B cell (primary cell): ENCODE measurements at regions not wholly inside any gene's neighbourhood (a gene's known extent, or its start where the extent isn't known, plus 50 kb on each side); places are given as distances from the start of the nearest gene placed in this dataset.

Experiments
- ATAC-seq: fragments of 200-7000 bp; cut with Tn5 transposase; one replicate; pipeline ENCODE4 v1.10.0; 2021; ENCODE audit warnings: low read depth, mild to moderate bottlenecking, moderate number of reproducible peaks, moderate library complexity
- CTCF ChIA-PET: fragments of 350-600 bp; sonication (Branson Sonifier 250); formaldehyde crosslinking; loops from one replicate; lab custom pipeline; 2021; ENCODE audit warnings: antibody characterized with exemption, inconsistent platforms; lab: Charles Lee
- POLR2A ChIA-PET: fragments of 350-600 bp; sonication (Branson Sonifier 250); formaldehyde crosslinking; loops from one replicate; lab custom pipeline; 2021; ENCODE audit warnings: antibody characterized with exemption; lab: Charles Lee
- DNase-seq: peaks from one replicate; pipeline ENCODE4 v3.0.0; 2013
- H2AFZ ChIP-seq: 2 replicates; pipeline ENCODE4 v1.6.1; 2012; ENCODE audit warnings: mild to moderate bottlenecking, low read depth, low read length; ENCODE audit not compliant: insufficient read depth, poor library complexity, severe bottlenecking
- H3K27ac ChIP-seq, 2 donors: 1 replicate in 1 of 2; 2 replicates in 1 of 2; pipeline ENCODE4 v1.5.1; 2012 to 2013; ENCODE audit warnings: low read length in 2 of 2, mild to moderate bottlenecking in 2 of 2, moderate library complexity in 1 of 2
- H3K27me3 ChIP-seq, 4 experiments: fragments of 200-600 bp in 1 of 4; sonication (generic) in 1 of 4; replicated peaks in 1 of 4; 1 replicate in 2 of 4; 2 replicates in 2 of 4; pipeline versions ENCODE4 v1.6.1 to v1.7.0; 2013 to 2016; ENCODE audit warnings: low read length in 3 of 4, mild to moderate bottlenecking in 2 of 4, mixed read lengths in 1 of 4, moderate library complexity in 1 of 4; ENCODE audit not compliant: insufficient read depth in 4 of 4, control insufficient read depth in 3 of 4; ENCODE audit errors: control extremely low read depth in 1 of 4
- H3K36me3 ChIP-seq, 2 experiments: replicated peaks in 1 of 2; 1 replicate in 1 of 2; 2 replicates in 1 of 2; pipeline versions ENCODE4 v1.6.1 to v1.7.1; 2013; ENCODE audit warnings: low read length in 1 of 2; ENCODE audit not compliant: insufficient read depth in 2 of 2, control insufficient read depth in 1 of 2; ENCODE audit errors: control extremely low read depth in 1 of 2, extremely low read depth in 1 of 2
- H3K4me1 ChIP-seq, 2 donors: fragments of 200-600 bp in 1 of 2; sonication (generic) in 1 of 2; 1 replicate in 1 of 2; 2 replicates in 1 of 2; pipeline versions ENCODE4 v1.5.1 to v1.6.1; 2013 to 2017; ENCODE audit warnings: low read length in 2 of 2; ENCODE audit not compliant: control insufficient read depth in 2 of 2, insufficient read depth in 2 of 2
- H3K4me2 ChIP-seq: replicated peaks from 2 replicates; pipeline ENCODE3; 2012; ENCODE audit warnings: mild to moderate bottlenecking, low read depth, low read length; ENCODE audit not compliant: poor library complexity, severe bottlenecking
- H3K4me3 ChIP-seq, 5 experiments: fragments of 200-600 bp in 1 of 5; sonication (generic) in 1 of 5; 1 replicate in 3 of 5; 2 replicates in 2 of 5; pipeline versions ENCODE4 v1.5.1 to v1.7.0; 2011 to 2016; ENCODE audit warnings: low read length in 4 of 5, mild to moderate bottlenecking in 4 of 5, low read depth in 2 of 5, control low read depth in 1 of 5, moderate library complexity in 1 of 5; ENCODE audit not compliant: insufficient read depth in 1 of 5; ENCODE audit errors: control extremely low read depth in 1 of 5, extremely low read depth in 1 of 5
- H3K79me2 ChIP-seq: fragments of 200-600 bp; sonication (generic); one replicate; pipeline ENCODE4 v1.6.0; 2016; ENCODE audit warnings: low read length; ENCODE audit not compliant: control insufficient read depth, insufficient read depth
- H3K9ac ChIP-seq: fragments of 200-600 bp; sonication (generic); 2 replicates; pipeline ENCODE4 v1.6.1; 2017; ENCODE audit warnings: mild to moderate bottlenecking, low read length, moderate library complexity
- H3K9me3 ChIP-seq, 3 donors: one replicate each; pipeline versions ENCODE4 v1.6.1 to v1.7.1; 2013; ENCODE audit warnings: low read length in 2 of 3; ENCODE audit not compliant: control insufficient read depth in 2 of 3, insufficient read depth in 1 of 3; ENCODE audit errors: control extremely low read depth in 1 of 3
- H4K20me1 ChIP-seq: 2 replicates; pipeline ENCODE4 v1.6.0; 2012; ENCODE audit warnings: mild to moderate bottlenecking, low read length; ENCODE audit not compliant: insufficient read depth, control insufficient read depth, poor library complexity, severe bottlenecking
- H3K27ac Mint-ChIP-seq: one replicate; pipeline ENCODE4 v1.8.0; 2021; ENCODE audit warnings: mixed read lengths
- H3K27me3 Mint-ChIP-seq: one replicate; pipeline ENCODE4 v1.8.0; 2021; ENCODE audit warnings: mixed read lengths
- H3K4me1 Mint-ChIP-seq: one replicate; pipeline ENCODE4 v1.8.0; 2021; ENCODE audit warnings: mixed read lengths
- H3K4me3 Mint-ChIP-seq: one replicate; pipeline ENCODE4 v1.8.0; 2021; ENCODE audit warnings: mixed read lengths
- H3K9me3 Mint-ChIP-seq: one replicate; pipeline ENCODE4 v1.8.0; 2022; ENCODE audit warnings: mixed read lengths; ENCODE audit not compliant: insufficient read depth
- EZH2 ChIP-seq: IDR thresholded peaks from 2 replicates; pipeline ENCODE4 v1.6.1; 2012; ENCODE audit warnings: borderline replicate concordance, low read depth, mild to moderate bottlenecking, moderate library complexity, low read length; ENCODE audit not compliant: insufficient read depth, poor library complexity, severe bottlenecking
- WGBS: methylation state at CpG from one replicate; pipeline ENCODE4 v1.1.5; 2013; ENCODE audit warnings: missing lambda C conversion rate; ENCODE audit not compliant: insufficient coverage; 5-methylcytosine and 5-hydroxymethylcytosine counted together
- intact Hi-C: fragments of 100-400 bp; cut with micrococcal nuclease; formaldehyde crosslinking; loops from one replicate; pipeline ENCODE4 v1.10.0; 2022
- TF ChIP-seq, protein P1 (sequence below): fragments of 200-600 bp; IDR thresholded peaks from one replicate; pipeline ENCODE4 v1.8.0; 2022; ENCODE audit warnings: antibody characterized with exemption, mild to moderate bottlenecking

DNA sequence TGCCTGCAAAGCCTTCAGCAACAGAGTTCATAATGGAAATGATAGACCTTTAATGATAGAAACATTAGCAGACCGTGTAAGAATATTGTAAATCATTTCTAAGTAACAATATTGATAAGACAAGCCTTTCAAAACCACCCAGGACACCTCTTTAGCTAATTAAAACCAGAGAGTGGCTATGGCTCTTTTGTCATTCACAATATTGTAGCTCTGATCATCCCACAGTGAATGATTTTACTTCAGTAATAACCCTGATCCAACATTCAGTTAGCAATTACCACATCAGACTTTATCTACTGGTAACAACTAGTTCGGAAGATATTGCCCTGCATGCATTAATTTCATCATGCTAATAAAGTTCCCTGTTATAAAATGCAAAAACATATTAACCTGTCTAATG is 432.6 kb downstream of the DTWD2 start:
- H3K79me2 ChIP-seq = no peaks in the 10 kb centered on the region
- no peak overlapping the region for H3K4me2 ChIP-seq
- DNase-seq (no peak), ATAC-seq (no peak)
- no peak overlapping the region for H3K27ac ChIP-seq
- no peaks in the 10 kb centered on the region for H3K9me3 ChIP-seq
- ChIA-PET POLR2A (no interaction called here), CTCF (no interaction called here)
- no peak overlapping the region for H3K4me3 Mint-ChIP-seq
- no peaks in the 10 kb centered on the region for H3K27me3 Mint-ChIP-seq
- no peak overlapping the region for H3K27ac Mint-ChIP-seq
- H3K4me3 ChIP-seq = no peak overlapping the region
- no peak overlapping the region for H2AFZ ChIP-seq
- no peaks in the 10 kb centered on the region for H3K4me1 Mint-ChIP-seq
- no peaks in the 10 kb centered on the region for H3K9me3 Mint-ChIP-seq
- H3K9ac ChIP-seq = no peak overlapping the region
- H3K36me3 ChIP-seq = no peaks in the 10 kb centered on the region
- H3K4me1 ChIP-seq = no peaks in the 10 kb centered on the region
- H4K20me1 ChIP-seq = no peaks in the 10 kb centered on the region
- no peaks in the 10 kb centered on the region for H3K27me3 ChIP-seq
- intact Hi-C loops = no loop called here
- WGBS = no CpG with 5 or more reads among the region's 2 CpGs
- no peak for TF ChIP-seq EZH2
- TF ChIP-seq, protein P1, sequence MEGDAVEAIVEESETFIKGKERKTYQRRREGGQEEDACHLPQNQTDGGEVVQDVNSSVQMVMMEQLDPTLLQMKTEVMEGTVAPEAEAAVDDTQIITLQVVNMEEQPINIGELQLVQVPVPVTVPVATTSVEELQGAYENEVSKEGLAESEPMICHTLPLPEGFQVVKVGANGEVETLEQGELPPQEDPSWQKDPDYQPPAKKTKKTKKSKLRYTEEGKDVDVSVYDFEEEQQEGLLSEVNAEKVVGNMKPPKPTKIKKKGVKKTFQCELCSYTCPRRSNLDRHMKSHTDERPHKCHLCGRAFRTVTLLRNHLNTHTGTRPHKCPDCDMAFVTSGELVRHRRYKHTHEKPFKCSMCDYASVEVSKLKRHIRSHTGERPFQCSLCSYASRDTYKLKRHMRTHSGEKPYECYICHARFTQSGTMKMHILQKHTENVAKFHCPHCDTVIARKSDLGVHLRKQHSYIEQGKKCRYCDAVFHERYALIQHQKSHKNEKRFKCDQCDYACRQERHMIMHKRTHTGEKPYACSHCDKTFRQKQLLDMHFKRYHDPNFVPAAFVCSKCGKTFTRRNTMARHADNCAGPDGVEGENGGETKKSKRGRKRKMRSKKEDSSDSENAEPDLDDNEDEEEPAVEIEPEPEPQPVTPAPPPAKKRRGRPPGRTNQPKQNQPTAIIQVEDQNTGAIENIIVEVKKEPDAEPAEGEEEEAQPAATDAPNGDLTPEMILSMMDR = no peak

DNA sequence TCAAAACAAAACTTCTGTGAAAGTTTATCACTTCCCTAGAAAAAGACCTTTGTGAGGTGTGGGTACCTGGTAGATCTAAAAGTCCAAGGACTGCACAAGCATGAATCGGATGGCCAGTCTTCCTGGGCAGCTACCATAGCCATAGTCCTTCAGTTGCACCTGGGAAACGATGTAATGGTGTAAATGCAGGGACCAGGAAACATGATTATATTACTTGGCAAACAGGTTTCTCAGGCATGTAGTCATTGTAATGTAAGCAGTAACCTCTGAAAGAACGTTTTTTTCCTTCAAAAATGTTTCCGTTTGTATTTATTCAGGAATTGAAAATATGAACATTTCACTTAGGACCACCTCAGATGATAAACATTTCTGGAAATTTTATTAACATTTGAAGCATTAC is 433.4 kb downstream of the DTWD2 start:
- no peak overlapping the region for H3K27ac ChIP-seq
- no peak overlapping the region for H3K27ac Mint-ChIP-seq

More for the DNA sequence above, 433.4 kb downstream of the DTWD2 start:
- Histone ChIP-seq H3K79me2 (no peaks in the 10 kb centered on the region), H3K27me3 (no peaks in the 10 kb centered on the region), H3K4me1 (no peaks in the 10 kb centered on the region), H3K4me2 (no peak overlapping the region), H2AFZ (no peak overlapping the region), H3K4me3 (no peak overlapping the region), H3K9ac (no peak overlapping the region), H3K9me3 (no peaks in the 10 kb centered on the region), H4K20me1 (no peaks in the 10 kb centered on the region), H3K36me3 (no peaks in the 10 kb centered on the region)
- ATAC-seq (no peak), DNase-seq (no peak)
- POLR2A ChIA-PET = no interaction called here
- Mint-ChIP-seq H3K9me3 (no peaks in the 10 kb centered on the region), H3K4me3 (no peak overlapping the region), H3K4me1 (no peaks in the 10 kb centered on the region), H3K27me3 (no peaks in the 10 kb centered on the region)
- TF ChIP-seq, protein P1 = no peak
- TF ChIP-seq EZH2 = no peak
- WGBS = 75% methylated on average over 2 of the region's 4 CpGs
- CTCF ChIA-PET = no interaction called here
- intact Hi-C loops = no loop called here
